ENCODE measurements at regions not wholly inside any gene's neighbourhood (a gene's known extent, or its start where the extent isn't known, plus 50 kb on each side); places are given as distances from the start of the nearest gene placed in this dataset.

DNA sequence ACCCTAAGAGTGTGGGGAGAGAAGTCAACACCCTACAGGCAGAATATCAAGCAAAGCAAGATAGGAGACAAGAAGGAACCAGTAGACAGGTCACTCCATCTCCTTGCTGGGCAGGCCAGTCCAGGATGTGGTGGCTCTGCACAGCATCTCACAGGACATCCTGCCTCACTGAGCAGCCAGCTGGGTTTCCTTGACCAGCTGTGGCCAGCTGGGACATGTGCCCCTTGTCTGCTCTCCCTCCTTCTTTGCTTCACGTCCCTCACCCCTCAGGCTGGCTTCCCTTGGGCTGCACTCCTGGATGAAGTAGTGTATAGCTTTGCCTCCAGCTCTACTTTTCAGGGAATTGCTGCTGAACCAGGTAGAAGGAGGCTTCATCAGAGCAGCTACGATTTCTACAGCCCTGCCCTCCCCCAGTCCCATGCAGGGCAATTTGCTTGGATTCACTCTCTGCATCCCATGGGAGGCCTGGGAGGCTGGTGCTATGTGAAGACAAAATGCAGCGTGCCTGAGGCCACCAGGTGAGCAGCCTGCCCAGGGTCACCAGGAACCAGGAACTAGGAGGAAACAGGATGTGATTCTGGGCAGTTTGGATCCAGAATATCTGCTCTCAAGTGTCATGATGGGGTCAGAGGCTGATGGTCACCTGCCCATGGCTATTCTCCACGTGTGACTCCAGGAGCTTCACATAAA, 110.0 kb upstream of the PMEPA1 start:
- H3K9me1 ChIP-seq (ENCODE audit: control insufficient read depth, extremely low read depth, insufficient read depth, low read length), result no peaks in the 10 kb centered on the region
- no peak overlapping the region for H3K4me3 ChIP-seq (ENCODE audit: control insufficient read depth in 2 of 3, extremely low read depth in 1 of 3, insufficient read depth in 2 of 3, low read depth in 1 of 3, low read length in 3 of 3)
- H3K9ac ChIP-seq (ENCODE audit: control insufficient read depth, extremely low read depth, insufficient read depth, low read length), result no peak overlapping the region
- no peaks in the 10 kb centered on the region for H3K4me1 ChIP-seq (ENCODE audit: control insufficient read depth, extremely low read depth, insufficient read depth, low read length)
- H3K79me2 ChIP-seq (ENCODE audit: control insufficient read depth, insufficient read depth, low read length), result no peaks in the 10 kb centered on the region
- no peaks in the 10 kb centered on the region for H3K36me3 ChIP-seq (ENCODE audit: control insufficient read depth in 2 of 2, extremely low read depth in 1 of 2, insufficient read depth in 2 of 2, low read length in 2 of 2)
- H3K27me3 ChIP-seq (ENCODE audit: control insufficient read depth, extremely low read depth, insufficient read depth, low read length), result peaks cover 55% of the 10 kb centered on the region
- no peak for TF ChIP-seq EZH2 (IDR thresholded peaks at IDR 0.05; ENCODE audit: low read length)
- TF ChIP-seq, protein P1, sequence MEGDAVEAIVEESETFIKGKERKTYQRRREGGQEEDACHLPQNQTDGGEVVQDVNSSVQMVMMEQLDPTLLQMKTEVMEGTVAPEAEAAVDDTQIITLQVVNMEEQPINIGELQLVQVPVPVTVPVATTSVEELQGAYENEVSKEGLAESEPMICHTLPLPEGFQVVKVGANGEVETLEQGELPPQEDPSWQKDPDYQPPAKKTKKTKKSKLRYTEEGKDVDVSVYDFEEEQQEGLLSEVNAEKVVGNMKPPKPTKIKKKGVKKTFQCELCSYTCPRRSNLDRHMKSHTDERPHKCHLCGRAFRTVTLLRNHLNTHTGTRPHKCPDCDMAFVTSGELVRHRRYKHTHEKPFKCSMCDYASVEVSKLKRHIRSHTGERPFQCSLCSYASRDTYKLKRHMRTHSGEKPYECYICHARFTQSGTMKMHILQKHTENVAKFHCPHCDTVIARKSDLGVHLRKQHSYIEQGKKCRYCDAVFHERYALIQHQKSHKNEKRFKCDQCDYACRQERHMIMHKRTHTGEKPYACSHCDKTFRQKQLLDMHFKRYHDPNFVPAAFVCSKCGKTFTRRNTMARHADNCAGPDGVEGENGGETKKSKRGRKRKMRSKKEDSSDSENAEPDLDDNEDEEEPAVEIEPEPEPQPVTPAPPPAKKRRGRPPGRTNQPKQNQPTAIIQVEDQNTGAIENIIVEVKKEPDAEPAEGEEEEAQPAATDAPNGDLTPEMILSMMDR (optimal IDR thresholded peaks at IDR 0.05 in 1 of 3, IDR thresholded peaks at IDR 0.05 in 1 of 3, conservative IDR thresholded peaks at IDR 0.05 in 1 of 3; ENCODE audit: extremely low read depth in 1 of 3, insufficient read depth in 2 of 3, low read length in 3 of 3), result no peak
- H2AFZ ChIP-seq (ENCODE audit: control insufficient read depth, low read length), result no peak overlapping the region
- H4K20me1 ChIP-seq (ENCODE audit: control insufficient read depth, extremely low read depth, insufficient read depth, low read length), result peaks cover 3% of the 10 kb centered on the region
- no peak overlapping the region for H3K27ac ChIP-seq (ENCODE audit: control insufficient read depth, insufficient read depth, low read length)
- dilution Hi-C loops (cut with MboI; ENCODE audit: extremely low pct_ligation_motif_present, low sequenced_read_pairs), result no loop called here
- FAIRE-seq (no peak), DNase-seq (ENCODE audit: low read depth, low spot score) (no peak)
- H3K4me2 ChIP-seq (ENCODE audit: control insufficient read depth, extremely low read depth, insufficient read depth, low read depth, low read length), result no peak overlapping the region
- H3K9me3 ChIP-seq (ENCODE audit: control insufficient read depth, low read depth, low read length), result no peaks in the 10 kb centered on the region

DNA sequence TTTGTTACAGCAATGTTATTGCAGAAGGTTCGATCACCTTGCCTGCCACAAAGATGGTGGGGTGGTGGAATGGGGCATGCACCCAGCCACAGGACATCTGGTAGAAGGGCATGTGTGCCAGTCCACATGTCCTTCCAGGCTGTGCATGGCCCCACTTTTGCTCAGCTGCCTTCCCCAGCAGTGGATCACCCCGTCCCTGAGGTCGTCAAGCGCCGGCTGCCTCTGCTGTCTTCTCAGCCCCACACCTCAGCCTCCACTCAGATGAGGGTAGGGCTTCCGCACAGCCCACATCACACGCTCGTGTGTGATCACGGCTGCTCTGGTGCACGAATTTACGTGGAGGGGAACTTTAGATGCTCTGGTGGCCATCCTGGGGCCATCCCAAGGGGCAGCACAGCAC, 109.5 kb upstream of the PMEPA1 start:
- no peak overlapping the region for H3K4me3 ChIP-seq (ENCODE audit: control insufficient read depth in 2 of 3, extremely low read depth in 1 of 3, insufficient read depth in 2 of 3, low read depth in 1 of 3, low read length in 3 of 3)
- no peaks in the 10 kb centered on the region for H3K4me1 ChIP-seq (ENCODE audit: control insufficient read depth, extremely low read depth, insufficient read depth, low read length)
- H3K79me2 ChIP-seq (ENCODE audit: control insufficient read depth, insufficient read depth, low read length), result no peaks in the 10 kb centered on the region
- H3K9me3 ChIP-seq (ENCODE audit: control insufficient read depth, low read depth, low read length), result no peaks in the 10 kb centered on the region
- no peak overlapping the region for H3K9ac ChIP-seq (ENCODE audit: control insufficient read depth, extremely low read depth, insufficient read depth, low read length)
- no peak overlapping the region for H2AFZ ChIP-seq (ENCODE audit: control insufficient read depth, low read length)
- DNase-seq (ENCODE audit: low read depth, low spot score) (no peak), FAIRE-seq (no peak)
- no peak overlapping the region for H3K4me2 ChIP-seq (ENCODE audit: control insufficient read depth, extremely low read depth, insufficient read depth, low read depth, low read length)
- peaks cover 3% of the 10 kb centered on the region for H4K20me1 ChIP-seq (ENCODE audit: control insufficient read depth, extremely low read depth, insufficient read depth, low read length)
- H3K27ac ChIP-seq (ENCODE audit: control insufficient read depth, insufficient read depth, low read length), result no peak overlapping the region
- H3K36me3 ChIP-seq (ENCODE audit: control insufficient read depth in 2 of 2, extremely low read depth in 1 of 2, insufficient read depth in 2 of 2, low read length in 2 of 2), result no peaks in the 10 kb centered on the region
- H3K27me3 ChIP-seq (ENCODE audit: control insufficient read depth, extremely low read depth, insufficient read depth, low read length), result peaks cover 61% of the 10 kb centered on the region
- TF ChIP-seq, protein P1 (optimal IDR thresholded peaks at IDR 0.05 in 1 of 3, IDR thresholded peaks at IDR 0.05 in 1 of 3, conservative IDR thresholded peaks at IDR 0.05 in 1 of 3; ENCODE audit: extremely low read depth in 1 of 3, insufficient read depth in 2 of 3, low read length in 3 of 3), result no peak
- no peak for TF ChIP-seq EZH2 (IDR thresholded peaks at IDR 0.05; ENCODE audit: low read length)
- dilution Hi-C loops (cut with MboI; ENCODE audit: extremely low pct_ligation_motif_present, low sequenced_read_pairs), result no loop called here
- H3K9me1 ChIP-seq (ENCODE audit: control insufficient read depth, extremely low read depth, insufficient read depth, low read length), result no peaks in the 10 kb centered on the region
